Stimulated activated CD8-positive, alpha-beta memory T cell treated with anti-CD3 and anti-CD28 coated beads, Interleukin-12 subunit alpha, Interleukin-12 subunit beta, amount 100 ng/mL, for 1 hour (primary cell): ENCODE measurements at regions not wholly inside any gene's neighbourhood (a gene's known extent, or its start where the extent isn't known, plus 50 kb on each side); places are given as distances from the start of the nearest gene placed in this dataset.

ENCODE experiments used
- DNase-seq: peaks from one replicate; pipeline ENCODE4 v3.0.0-alpha.2; 2020; ENCODE audit warnings: low read depth

DNA sequence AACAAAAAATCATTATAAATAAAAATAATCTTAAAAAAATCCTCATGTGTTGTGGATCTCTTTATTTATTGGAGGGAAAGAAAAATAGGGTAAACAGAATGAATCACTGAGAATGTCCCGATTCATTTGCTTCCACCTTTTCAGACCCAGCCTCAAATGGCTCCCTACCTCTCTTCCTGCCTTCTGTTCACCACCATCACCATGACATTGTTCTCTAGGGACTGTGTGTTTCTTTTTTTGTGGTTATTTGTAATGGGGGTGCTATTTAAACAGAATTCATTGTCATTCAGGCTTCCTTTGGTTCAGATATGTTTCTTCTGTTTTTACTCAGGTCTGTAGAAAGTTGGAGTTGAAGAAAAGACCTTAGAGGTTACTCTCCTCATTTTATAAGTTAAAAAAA lies 198.2 kb downstream of the KIF4B start:
- DNase-seq, result no peak

DNA sequence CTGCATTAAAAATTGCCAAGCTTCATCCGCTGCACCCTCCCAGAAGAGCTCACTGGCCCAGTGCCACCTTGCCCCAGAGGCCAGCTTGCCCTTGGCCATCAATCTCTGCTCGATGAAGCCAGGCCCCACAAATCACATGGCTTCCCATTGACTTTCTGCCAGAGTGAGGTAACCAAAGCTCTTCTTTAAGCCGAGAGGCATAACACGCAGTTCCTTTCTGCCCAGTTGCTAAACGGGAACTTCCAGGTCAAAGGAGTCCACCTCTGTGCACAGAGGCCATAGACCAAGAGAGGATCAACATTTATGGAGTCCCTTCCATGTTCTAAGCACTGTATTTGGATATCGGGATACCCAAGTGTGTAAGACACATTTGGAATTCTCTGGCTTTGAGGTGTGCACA lies 208.8 kb downstream of the KIF4B start:
- DNase-seq, result no peak

DNA sequence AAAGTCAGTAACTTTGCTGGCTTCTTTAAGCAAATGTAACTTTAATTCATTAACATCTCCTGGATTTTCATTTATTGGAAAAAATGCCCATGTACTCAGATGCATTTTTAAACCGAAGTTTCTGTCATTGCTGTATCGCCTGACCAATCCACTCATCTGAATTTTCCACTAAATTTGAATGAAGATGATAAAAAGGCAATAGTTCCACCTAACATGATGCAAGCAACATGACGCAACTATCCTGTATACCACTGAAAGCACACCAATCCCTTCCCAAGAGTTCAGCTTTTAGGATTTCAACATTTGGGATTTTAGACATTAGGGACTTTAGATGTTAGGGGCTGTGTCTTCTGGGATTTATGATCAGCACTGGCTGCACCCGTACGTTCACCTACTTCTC lies 215.6 kb downstream of the KIF4B start:
- DNase-seq, result no peak

DNA sequence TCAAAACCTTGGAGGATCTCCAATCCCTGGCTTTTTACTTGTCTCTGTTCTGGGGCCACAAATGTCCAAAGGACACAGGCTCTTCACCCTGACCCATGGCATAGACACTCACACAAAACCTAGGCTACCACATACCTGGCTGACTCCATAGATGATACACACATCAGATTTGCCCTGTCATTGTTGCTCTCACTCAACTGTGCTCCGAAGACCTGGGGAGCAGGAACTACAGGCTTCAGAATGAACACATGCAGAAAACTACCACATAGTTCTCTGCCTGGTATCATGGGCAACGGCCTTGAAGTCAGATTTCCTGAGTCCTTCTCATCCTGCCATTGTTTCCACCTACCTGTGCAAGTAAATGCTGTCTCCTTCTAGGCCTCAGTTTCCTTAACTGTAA lies 226.2 kb downstream of the KIF4B start:
- DNase-seq, result no peak

DNA sequence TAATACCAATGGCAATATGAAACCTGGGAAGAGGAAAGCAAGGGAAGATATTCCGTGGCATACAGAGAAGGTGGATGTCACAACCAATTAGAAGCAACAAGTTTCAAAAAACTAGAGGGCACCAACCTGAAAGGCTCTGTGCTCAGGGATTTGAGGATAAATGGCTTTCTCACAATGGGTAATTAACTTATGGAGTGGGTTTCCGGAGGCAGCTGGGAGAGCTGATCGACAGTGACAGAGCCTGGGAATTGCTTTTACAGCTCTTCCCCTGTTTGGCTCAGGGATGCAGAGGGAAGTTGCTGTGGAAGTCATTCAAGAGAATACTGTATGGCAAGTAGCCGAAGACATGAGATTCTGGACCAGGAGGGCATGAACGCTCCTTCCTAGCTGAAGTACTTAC lies 237.0 kb downstream of the KIF4B start:
- DNase-seq, result no peak

DNA sequence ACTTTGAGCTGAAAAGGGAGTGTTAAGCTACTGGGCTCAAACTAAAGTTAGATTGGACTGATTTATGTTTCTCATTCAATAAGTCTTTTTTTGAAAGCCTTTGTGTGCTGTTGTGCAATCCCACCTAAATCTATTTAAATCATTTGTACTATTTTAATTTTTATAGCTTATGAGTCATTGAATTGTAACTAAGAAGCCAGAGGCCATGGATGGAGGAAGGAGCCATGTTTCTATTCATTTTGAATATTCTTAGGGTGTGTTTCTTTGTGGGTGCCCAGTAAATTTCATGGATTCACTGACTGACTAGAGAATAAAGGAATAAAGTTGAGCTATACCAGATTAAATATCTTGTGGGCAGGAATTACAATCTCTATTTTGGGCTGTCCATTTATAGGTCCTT lies 238.5 kb downstream of the KIF4B start:
- DNase-seq, result no peak

DNA sequence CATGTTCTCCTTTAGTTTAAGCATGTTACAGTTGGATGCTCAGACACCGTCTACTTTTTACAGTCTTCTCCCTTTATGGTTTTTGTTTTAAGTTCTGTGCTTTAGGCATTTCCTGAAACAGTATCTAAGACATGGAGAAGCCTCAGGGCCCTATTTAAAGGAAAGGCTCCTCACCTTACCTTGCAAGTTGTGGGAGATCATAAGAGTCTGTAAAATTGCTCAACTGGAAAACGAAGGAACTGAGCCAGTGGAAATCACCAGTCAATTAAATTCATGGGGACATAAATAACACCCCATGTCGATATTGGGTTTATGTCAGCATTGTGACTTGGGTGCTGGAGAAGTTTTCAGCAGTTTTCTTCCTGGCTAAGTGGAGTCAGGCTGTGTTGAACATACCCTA lies 239.2 kb downstream of the KIF4B start:
- no peak for DNase-seq

DNA sequence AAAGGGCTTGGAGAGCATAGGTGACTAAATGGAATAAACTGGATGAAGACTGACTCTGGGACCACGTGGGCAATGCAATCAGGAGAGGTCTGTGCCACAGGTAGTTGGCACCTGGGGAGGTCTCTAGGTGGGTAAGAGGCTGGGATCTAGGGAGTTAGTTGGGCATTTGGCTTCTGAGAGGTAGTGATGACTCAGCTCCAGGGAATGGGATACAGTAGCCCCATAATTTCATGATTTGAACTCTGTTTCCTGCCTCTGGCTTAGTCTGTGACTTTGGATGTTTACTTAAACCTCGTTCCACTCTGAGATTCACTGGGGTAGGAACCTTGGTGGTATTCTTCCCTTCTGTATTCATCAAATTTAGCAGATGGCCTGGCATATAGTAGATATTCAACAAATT lies 240.8 kb downstream of the KIF4B start:
- no peak for DNase-seq

DNA sequence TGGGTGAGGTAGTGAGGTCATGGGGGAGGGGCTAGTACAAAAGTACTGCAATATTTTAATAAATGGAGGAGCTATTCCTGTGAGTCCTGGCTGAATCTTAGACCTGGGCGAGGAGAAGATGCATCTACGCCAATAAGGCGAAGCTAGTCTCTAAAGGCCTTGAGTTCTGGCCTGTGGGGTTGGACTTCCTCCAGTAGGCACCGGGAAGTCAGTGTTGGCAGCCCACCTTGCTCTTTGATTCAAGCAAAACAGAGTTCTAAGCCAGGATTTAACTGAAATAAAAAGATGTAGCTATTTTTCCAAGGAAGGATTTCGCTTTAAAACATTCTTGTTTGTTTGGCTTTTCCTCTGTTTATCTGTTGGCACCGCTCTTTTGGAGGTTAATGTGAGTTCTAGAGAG lies 244.6 kb downstream of the KIF4B start:
- no peak for DNase-seq

DNA sequence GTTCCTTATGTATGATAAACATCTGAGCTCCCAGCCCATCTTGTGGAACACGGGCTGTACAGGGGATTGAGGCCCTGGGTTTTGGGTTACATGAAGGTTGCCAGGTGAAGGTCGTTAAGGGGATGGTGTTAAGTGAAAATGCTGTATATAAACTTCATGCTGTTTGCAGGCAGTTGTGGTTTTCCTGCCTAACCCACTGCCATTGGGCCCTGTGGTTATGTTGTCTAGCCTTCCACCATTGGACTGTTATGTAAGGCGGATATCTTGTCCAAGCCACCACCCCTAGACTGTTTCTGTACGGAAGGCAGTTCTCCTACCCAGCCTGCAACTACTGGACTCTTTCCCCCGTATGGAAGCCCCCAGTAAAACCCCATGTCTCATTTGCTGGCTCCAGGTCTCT lies 246.1 kb downstream of the KIF4B start:
- no peak for DNase-seq

DNA sequence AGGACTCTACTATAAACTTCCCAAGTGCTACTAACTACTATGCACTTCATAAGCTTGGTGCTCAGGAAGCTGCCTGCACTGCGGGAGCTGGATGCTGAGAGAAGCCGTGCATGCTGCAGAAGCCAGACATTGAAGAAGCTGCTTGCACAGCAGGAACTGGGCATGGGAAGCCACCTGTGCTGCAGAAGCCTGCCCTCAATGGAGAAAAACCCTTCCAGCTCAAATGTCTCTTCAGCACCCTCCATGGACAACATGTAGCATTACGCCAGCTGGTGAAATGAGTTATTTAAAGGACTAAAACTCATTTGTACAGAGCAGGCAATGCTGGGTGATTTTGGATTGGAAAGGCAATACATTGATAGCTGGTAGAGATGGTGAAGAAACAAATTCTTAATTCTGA lies 247.2 kb downstream of the KIF4B start:
- no peak for DNase-seq

DNA sequence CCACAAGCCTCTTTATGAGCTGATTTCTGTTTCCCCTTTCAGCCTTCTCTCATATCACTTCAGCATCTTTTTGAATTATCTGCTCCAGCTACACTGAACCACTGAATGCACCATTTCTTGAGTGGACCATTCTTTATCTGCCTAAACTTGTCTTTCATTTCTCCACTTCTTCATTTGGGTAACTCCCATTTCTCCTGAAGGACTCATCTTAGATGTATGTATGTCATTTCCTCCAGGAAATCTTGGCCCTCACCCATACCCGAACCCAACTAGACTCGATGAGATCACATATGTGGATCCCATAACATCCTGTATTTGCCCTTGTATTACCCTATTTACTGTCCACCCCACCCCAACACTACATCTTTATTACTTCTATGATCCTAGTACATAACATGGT lies 249.8 kb downstream of the KIF4B start:
- no peak for DNase-seq

DNA sequence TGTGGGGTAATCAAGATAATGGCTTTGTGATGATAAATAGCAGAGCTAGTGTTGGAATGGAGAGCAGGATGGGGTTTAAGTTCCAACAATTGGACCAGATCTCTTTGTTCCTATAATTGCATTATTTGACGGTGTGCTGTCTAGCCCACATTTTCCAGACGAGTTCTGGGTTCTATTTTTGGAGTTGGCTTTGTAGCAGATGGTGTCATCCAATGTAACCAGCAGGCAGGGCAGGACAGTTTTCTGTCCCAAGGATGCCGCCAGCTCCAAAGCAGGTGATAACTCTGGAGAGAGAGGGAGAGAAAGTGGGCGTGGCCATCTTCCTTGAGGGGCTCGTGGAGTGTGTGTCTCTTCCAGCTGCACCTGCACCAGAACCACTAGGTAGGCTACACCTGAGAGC lies 251.3 kb downstream of the KIF4B start:
- DNase-seq, result no peak

DNA sequence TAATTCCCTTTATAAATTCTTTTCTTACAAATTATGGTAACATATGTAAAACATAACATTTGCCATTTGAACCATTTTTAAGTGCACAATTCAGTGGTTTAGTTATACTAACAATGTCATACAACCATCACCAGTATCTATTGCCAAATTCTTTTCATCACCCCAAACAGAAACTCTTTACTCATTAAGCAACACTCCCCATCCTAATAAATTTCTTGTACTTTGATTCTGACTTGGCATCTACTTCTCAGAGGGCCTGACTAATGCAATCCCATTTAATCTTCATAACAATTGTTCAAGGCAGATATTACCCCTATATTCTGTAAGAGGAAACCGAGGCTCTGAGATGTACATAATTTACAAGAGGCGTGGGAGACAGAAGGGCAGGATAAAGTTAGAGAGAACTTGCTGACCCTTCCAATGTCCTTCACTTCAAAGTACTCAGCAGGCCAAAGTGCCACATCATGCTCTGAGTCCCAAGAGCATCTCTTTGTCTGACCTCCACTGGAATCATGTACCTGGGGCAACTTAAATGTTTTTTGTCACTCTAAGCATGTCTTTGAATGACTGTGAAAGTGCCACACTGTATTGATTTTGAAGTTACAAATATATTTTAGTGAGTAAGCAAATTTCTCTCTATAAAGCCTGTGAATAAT lies 255.3 kb downstream of the KIF4B start:
- no peak for DNase-seq

DNA sequence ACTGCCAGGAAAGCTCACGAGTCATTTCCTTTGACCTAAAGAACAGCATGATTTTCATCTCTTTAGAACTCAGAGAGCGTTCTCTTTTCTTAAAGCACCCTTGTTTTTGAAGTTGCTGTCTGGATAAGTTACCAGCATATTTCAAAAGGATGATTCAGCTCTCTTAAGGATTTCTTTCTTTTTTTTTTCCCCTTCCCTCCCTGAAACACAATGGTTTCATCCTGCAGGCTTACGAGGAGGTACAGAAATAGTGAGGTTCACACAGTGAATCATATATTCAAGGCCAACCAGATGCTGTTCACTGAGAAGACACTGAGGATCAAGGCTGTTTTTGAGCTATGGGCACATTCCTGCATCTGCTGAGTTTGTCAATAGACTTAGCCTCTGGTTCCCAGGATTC lies 257.2 kb downstream of the KIF4B start:
- no peak for DNase-seq

DNA sequence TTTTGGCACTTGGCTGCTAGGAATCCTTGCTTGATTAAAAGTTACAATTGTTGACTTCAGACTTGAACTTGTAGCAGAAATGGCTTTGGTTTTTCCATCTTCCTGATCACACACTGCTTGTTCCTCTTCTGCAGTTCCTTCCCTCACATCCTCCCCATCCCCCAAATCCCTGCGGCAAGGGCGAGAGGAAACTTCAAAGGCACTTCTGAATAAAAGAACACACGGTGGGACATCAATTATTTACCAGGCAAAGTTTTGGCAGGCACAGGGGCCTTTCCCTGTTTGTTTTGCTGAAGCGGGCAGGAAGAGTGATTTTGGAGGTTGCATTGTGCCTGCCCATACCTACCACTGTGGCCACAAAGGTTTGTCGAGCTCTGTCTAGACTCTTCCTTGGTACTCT lies 260.9 kb downstream of the KIF4B start:
- DNase-seq, result no peak

DNA sequence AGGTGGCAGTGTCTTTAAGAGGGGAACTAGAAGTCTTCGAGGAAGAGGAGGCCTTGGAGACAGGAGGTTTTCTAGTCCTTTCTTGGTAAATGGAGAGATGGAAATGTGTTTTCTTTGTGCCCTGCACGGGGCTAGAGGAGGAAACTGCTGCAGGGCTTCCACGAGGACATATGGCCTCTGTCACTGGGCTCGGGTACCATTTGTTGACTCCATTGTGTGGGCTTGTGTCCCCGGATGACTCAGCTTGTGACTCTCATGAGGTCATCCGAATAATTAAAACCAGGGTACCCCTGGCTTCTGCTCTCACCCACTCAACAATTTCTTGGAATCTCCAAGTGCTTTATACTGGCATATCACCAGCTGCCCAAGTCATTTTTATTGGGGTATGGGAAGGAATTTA lies 261.7 kb downstream of the KIF4B start:
- DNase-seq, result no peak

DNA sequence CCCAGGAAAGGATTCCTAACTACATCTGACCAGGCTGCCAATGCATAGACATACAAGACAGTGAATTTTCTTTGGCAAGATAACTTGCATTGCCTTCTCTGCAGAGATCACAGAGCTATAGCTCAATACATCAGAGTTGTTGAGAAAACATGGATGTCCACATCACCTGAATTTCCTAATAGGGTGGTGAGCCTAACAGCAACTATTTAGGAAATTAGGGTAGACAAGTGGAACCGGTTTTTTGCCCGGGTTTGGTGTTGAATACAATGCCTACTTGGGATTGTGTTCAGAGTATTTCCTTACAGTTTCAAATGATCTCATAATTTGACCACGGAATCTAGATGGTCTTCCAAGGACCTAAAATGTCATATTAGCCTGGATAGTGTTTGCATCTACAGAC lies 262.7 kb downstream of the KIF4B start:
- DNase-seq, result no peak

DNA sequence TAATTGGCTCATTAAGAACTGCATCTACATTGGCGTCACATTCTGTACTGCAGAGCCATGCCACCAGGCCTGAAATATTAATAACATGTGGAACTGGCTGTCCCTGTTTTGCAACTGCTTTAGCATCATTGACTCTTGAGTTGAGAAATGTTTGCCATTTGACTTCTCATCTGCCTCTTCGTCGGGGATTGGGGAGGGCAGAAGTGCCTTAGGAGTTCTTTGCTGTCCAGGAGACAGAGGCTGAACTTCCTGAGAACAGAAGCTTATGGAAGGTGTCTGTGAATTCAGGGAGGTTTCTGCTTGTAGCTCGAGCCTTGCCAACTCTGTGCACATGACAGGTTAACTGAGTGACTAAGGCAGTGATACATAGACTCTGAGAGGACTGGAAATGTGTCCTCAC lies 265.0 kb downstream of the KIF4B start:
- DNase-seq, result no peak

DNA sequence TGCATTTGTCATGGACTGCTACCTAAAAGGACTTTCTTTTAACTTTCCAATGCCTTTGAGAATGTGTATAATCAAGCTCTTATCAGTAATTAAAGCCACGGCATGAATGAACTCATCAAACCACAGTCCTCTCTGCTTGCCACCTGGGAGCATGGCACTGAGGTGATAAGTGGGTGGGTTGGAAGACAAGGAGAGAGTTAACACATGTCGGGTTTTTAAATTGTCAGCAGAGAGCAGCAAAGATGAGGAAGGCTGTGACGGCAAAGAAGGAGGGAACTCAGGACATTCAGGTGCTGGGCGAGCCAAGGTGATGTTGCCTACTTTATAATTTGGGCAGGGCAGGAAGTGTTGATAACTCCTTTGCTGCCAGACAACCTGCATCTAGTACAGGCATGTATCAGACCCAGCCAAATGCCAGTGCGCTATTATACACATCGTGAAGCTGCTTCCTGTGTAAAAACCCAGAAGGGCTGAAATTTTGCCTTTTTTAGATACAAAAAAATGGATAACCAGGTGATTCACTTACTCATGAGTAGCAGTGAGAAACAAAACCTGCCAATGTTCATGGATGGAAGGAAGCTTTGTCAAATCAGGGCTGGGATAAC lies 269.1 kb downstream of the KIF4B start:
- no peak for DNase-seq

DNA sequence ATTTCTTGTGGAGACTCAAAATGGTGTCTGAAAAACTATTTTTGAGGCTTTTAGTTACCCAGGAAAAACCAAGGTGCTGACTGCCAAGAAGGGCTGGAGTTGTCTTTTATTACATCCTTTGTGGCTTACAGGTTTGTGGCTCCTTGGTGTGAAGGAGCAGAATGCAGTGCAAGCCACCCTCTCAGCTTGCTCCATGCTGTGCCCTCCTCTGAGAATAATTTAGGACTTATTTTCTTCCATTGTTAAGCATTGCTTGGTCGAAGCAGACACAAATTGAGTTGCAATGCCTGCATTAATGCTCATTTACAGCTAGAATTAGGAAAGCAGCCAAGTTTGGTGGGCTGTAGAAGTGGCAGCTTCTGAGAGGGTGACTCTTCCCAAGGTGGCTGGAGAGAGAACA lies 272.2 kb downstream of the KIF4B start:
- no peak for DNase-seq

DNA sequence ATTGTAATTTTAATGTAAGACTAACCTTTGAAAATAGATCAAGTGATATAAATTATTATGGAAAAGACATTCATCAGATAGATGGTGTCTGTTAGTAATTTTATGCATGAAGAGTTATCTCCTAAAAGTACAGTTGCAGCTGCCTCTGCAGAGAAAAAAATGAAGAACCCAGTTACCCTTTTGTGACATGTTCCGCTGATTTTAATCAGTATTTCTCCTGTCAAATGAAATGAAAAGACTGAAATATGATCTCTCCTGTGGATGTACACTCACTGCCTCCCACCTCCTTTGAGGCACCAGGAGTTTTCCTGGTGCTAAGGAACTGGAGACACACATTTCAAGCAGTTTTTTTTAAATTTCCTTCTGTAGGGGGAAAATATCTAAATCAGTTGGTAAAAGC lies 277.4 kb downstream of the KIF4B start:
- DNase-seq, result no peak

DNA sequence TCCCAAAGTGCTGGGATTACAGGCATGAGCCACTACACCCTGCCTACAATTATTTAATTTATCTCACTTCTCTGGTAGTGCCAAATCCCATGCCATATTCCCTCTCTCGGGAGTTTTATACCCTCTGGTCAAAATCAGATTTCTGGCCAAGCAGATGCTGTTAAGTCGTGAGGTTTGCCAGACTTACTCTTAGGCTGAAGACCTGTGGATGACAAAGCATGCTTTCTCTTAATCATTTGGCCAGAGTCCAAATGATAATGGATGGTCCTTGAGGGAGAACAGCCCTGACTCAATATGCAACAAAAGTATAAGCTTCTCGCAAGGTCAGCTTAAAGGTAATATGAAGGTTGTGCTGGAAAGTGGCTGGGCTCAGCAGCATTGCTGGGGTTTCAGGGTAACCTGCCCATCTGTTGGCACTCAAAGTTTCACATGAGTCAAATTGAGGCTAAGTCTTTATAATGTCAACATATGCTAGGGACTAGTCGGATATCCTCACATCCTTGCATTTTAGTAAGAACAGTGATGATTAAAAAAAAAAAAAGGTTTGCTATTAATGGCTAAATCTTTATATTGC lies 280.1 kb downstream of the KIF4B start:
- no peak for DNase-seq

DNA sequence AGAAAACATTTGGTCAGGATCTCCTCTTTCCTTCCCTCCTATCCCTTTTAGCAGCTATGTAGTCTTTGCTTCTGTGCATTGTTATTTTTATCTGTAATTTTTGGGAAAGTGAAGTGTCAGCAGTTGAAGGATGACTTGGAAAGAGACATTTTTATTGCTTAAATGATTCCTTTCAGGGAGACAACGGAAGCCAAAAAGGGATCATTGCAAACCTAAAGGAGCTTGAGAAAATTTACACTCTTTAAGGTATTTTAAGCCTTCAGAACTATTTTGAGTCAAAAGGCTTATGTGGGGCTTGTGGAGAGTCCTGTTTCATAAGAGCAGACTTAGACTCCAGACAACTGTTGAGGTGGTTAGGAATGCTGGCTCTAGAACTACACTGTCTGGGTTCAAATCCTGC lies 281.6 kb downstream of the KIF4B start:
- DNase-seq, result no peak
